ENCODE measurements at regions not wholly inside any gene's neighbourhood (a gene's known extent, or its start where the extent isn't known, plus 50 kb on each side); places are given as distances from the start of the nearest gene placed in this dataset.
"Not testable (repeated sequence)": the region's sequence is repeated elsewhere in the genome, so short reads cannot be mapped to it uniquely, and the experiment has no call there.

GRCh38 chr5:122515210-122515609 is 203.2 kb downstream of the SNCAIP start:
- not testable (repeated sequence) for H3K4me3 Mint-ChIP-seq

GRCh38 chr5:122515709-122516431 is 203.8 kb downstream of the SNCAIP start:
- no peaks in the 10 kb centered on the region for H3K9me3 Mint-ChIP-seq
- H3K36me3 Mint-ChIP-seq: no peaks in the 10 kb centered on the region
- H3K4me1 Mint-ChIP-seq (ENCODE audit: low read depth in 2 of 2): no peaks in the 10 kb centered on the region
- H3K4me3 Mint-ChIP-seq: no peak overlapping the region
- ATAC-seq (no peak), DNase-seq (ENCODE audit: low spot score) (no peak)
- H3K27ac Mint-ChIP-seq: no peak overlapping the region
- no peaks in the 10 kb centered on the region for H3K27me3 Mint-ChIP-seq

More at GRCh38 chr5:122515210-122515609, 203.2 kb downstream of the SNCAIP start:
- not testable (repeated sequence) for H3K27me3 Mint-ChIP-seq; ATAC-seq; H3K4me1 Mint-ChIP-seq (ENCODE audit: low read depth in 2 of 2); H3K36me3 Mint-ChIP-seq; H3K27ac Mint-ChIP-seq; DNase-seq (ENCODE audit: low spot score); H3K9me3 Mint-ChIP-seq

- Mint-ChIP-seq H3K9me3 (no peaks in the 10 kb centered on the region), H3K4me3 (no peak overlapping the region), H3K4me1 (ENCODE audit: low read depth in 2 of 2) (no peaks in the 10 kb centered on the region), H3K36me3 (no peaks in the 10 kb centered on the region), H3K27me3 (no peaks in the 10 kb centered on the region), H3K27ac (no peak overlapping the region)
- no peak for DNase-seq (ENCODE audit: low spot score)
- ATAC-seq: no peak
Measured at GRCh38 chr5:122516432-122516743, 204.4 kb downstream of the SNCAIP start.

GRCh38 chr5:122517091-122517490 is 205.1 kb downstream of the SNCAIP start:
- no peaks in the 10 kb centered on the region for H3K4me1 Mint-ChIP-seq (ENCODE audit: low read depth in 2 of 2)
- no peak overlapping the region for H3K27ac Mint-ChIP-seq
- H3K4me3 Mint-ChIP-seq: no peak overlapping the region
- H3K27me3 Mint-ChIP-seq: no peaks in the 10 kb centered on the region
- ATAC-seq: no peak
- no peak for DNase-seq (ENCODE audit: low spot score)
- no peaks in the 10 kb centered on the region for H3K9me3 Mint-ChIP-seq
- no peaks in the 10 kb centered on the region for H3K36me3 Mint-ChIP-seq

- no peak overlapping the region for H3K27ac Mint-ChIP-seq
Measured at GRCh38 chr5:122523776-122524175, 211.7 kb downstream of the SNCAIP start.

GRCh38 chr5:122527547-122527946 is 215.5 kb downstream of the SNCAIP start:
- Mint-ChIP-seq H3K4me1 (ENCODE audit: low read depth in 2 of 2) (no peaks in the 10 kb centered on the region), H3K9me3 (peaks cover 5% of the 10 kb centered on the region), H3K27ac (no peak overlapping the region), H3K36me3 (no peaks in the 10 kb centered on the region), H3K4me3 (no peak overlapping the region), H3K27me3 (peaks cover 0 to 7% of the 10 kb centered on the region in 2 donors)
- ATAC-seq (no peak), DNase-seq (ENCODE audit: low spot score) (no peak)

More at GRCh38 chr5:122523776-122524175, 211.7 kb downstream of the SNCAIP start:
- ATAC-seq (no peak), DNase-seq (ENCODE audit: low spot score) (no peak)
- peaks cover 0 to 7% of the 10 kb centered on the region in 2 donors for H3K27me3 Mint-ChIP-seq
- H3K9me3 Mint-ChIP-seq: peaks cover 2% of the 10 kb centered on the region
- H3K4me1 Mint-ChIP-seq (ENCODE audit: low read depth in 2 of 2): no peaks in the 10 kb centered on the region
- H3K36me3 Mint-ChIP-seq: no peaks in the 10 kb centered on the region
- no peak overlapping the region for H3K4me3 Mint-ChIP-seq

- Mint-ChIP-seq H3K36me3 (no peaks in the 10 kb centered on the region), H3K4me3 (no peak overlapping the region), H3K27me3 (no peaks in the 10 kb centered on the region), H3K9me3 (peaks cover 2% of the 10 kb centered on the region), H3K27ac (no peak overlapping the region), H3K4me1 (ENCODE audit: low read depth in 2 of 2) (no peaks in the 10 kb centered on the region)
- DNase-seq (ENCODE audit: low spot score) (no peak), ATAC-seq (no peak)
Measured at GRCh38 chr5:122532035-122532434, 220.0 kb downstream of the SNCAIP start.

GRCh38 chr5:122533825-122534224 is 221.8 kb downstream of the SNCAIP start:
- Mint-ChIP-seq H3K27me3 (no peaks in the 10 kb centered on the region), H3K4me1 (ENCODE audit: low read depth in 2 of 2) (no peaks in the 10 kb centered on the region), H3K27ac (no peak overlapping the region), H3K9me3 (peaks cover 2% of the 10 kb centered on the region), H3K36me3 (no peaks in the 10 kb centered on the region), H3K4me3 (no peak overlapping the region)
- ATAC-seq (no peak), DNase-seq (ENCODE audit: low spot score) (no peak)

- H3K4me3 Mint-ChIP-seq: no peak overlapping the region
- H3K27me3 Mint-ChIP-seq: no peaks in the 10 kb centered on the region
- ATAC-seq (no peak), DNase-seq (ENCODE audit: low spot score) (no peak)
- peaks cover 6% of the 10 kb centered on the region for H3K9me3 Mint-ChIP-seq
- no peaks in the 10 kb centered on the region for H3K4me1 Mint-ChIP-seq (ENCODE audit: low read depth in 2 of 2)
- H3K36me3 Mint-ChIP-seq: no peaks in the 10 kb centered on the region
- no peak overlapping the region for H3K27ac Mint-ChIP-seq
Measured at GRCh38 chr5:122534829-122535228, 222.8 kb downstream of the SNCAIP start.

GRCh38 chr5:122541388-122541787 is 229.4 kb downstream of the SNCAIP start:
- H3K27me3 Mint-ChIP-seq: no peaks in the 10 kb centered on the region
- H3K36me3 Mint-ChIP-seq: no peaks in the 10 kb centered on the region
- no peak for ATAC-seq
- H3K4me3 Mint-ChIP-seq: no peak overlapping the region
- no peak overlapping the region for H3K27ac Mint-ChIP-seq
- H3K4me1 Mint-ChIP-seq (ENCODE audit: low read depth in 2 of 2): no peaks in the 10 kb centered on the region
- H3K9me3 Mint-ChIP-seq: peaks cover 14% of the 10 kb centered on the region
- DNase-seq (ENCODE audit: low spot score): no peak

GRCh38 chr5:122545986-122546385 is 228.9 kb upstream of the SNX2 start:
- Mint-ChIP-seq H3K27ac (no peak overlapping the region), H3K27me3 (no peaks in the 10 kb centered on the region), H3K36me3 (no peaks in the 10 kb centered on the region), H3K4me3 (no peak overlapping the region), H3K4me1 (ENCODE audit: low read depth in 2 of 2) (no peaks in the 10 kb centered on the region), H3K9me3 (peaks cover 20% of the 10 kb centered on the region)
- DNase-seq (ENCODE audit: low spot score): no peak
- ATAC-seq: no peak

- Mint-ChIP-seq H3K36me3 (no peaks in the 10 kb centered on the region), H3K27me3 (no peaks in the 10 kb centered on the region), H3K4me3 (no peak overlapping the region), H3K4me1 (ENCODE audit: low read depth in 2 of 2) (no peaks in the 10 kb centered on the region), H3K27ac (no peak overlapping the region), H3K9me3 (peaks cover 18% of the 10 kb centered on the region)
- no peak for DNase-seq (ENCODE audit: low spot score)
- ATAC-seq: no peak
Measured at GRCh38 chr5:122547219-122547618, 227.7 kb upstream of the SNX2 start.

- Mint-ChIP-seq H3K4me3 (no peak overlapping the region), H3K9me3 (peaks cover 16% of the 10 kb centered on the region), H3K27ac (no peak overlapping the region), H3K4me1 (ENCODE audit: low read depth in 2 of 2) (no peaks in the 10 kb centered on the region), H3K27me3 (no peaks in the 10 kb centered on the region), H3K36me3 (no peaks in the 10 kb centered on the region)
- DNase-seq (ENCODE audit: low spot score) (no peak), ATAC-seq (no peak)
Measured at GRCh38 chr5:122547669-122548068, 227.2 kb upstream of the SNX2 start.

GRCh38 chr5:122559676-122560075 is 215.2 kb upstream of the SNX2 start:
- no peaks in the 10 kb centered on the region for H3K27me3 Mint-ChIP-seq
- peaks cover 9% of the 10 kb centered on the region for H3K9me3 Mint-ChIP-seq
- no peak overlapping the region for H3K27ac Mint-ChIP-seq
- no peak overlapping the region for H3K4me3 Mint-ChIP-seq
- ATAC-seq (no peak), DNase-seq (ENCODE audit: low spot score) (no peak)
- H3K4me1 Mint-ChIP-seq (ENCODE audit: low read depth in 2 of 2): no peaks in the 10 kb centered on the region
- no peaks in the 10 kb centered on the region for H3K36me3 Mint-ChIP-seq

- Mint-ChIP-seq H3K9me3 (peaks cover 4% of the 10 kb centered on the region), H3K4me3 (no peak overlapping the region), H3K27me3 (no peaks in the 10 kb centered on the region), H3K4me1 (ENCODE audit: low read depth in 2 of 2) (no peaks in the 10 kb centered on the region), H3K36me3 (no peaks in the 10 kb centered on the region), H3K27ac (no peak overlapping the region)
- ATAC-seq (no peak), DNase-seq (ENCODE audit: low spot score) (no peak)
Measured at GRCh38 chr5:122561209-122561608, 213.7 kb upstream of the SNX2 start.
